ENCODE measurements at regions not wholly inside any gene's neighbourhood (a gene's known extent, or its start where the extent isn't known, plus 50 kb on each side); places are given as distances from the start of the nearest gene placed in this dataset.

GRCh38 chr13:48761256-48761655 lies 107.5 kb downstream of the CYSLTR2 start:
- no peak for DNase-seq

- peak; percentile 76 for DNase-seq
Measured at GRCh38 chr13:48769107-48769704, 115.5 kb downstream of the CYSLTR2 start.

GRCh38 chr13:48770372-48770771 lies 116.6 kb downstream of the CYSLTR2 start:
- DNase-seq: no peak

GRCh38 chr13:48772908-48773307 lies 119.2 kb downstream of the CYSLTR2 start:
- no peak for DNase-seq

- no peak for DNase-seq
Measured at GRCh38 chr13:48773531-48774275, 120.0 kb downstream of the CYSLTR2 start.

- DNase-seq: no peak
Measured at GRCh38 chr13:48775285-48775684, 121.6 kb downstream of the CYSLTR2 start.

GRCh38 chr13:48775804-48776203 lies 122.1 kb downstream of the CYSLTR2 start:
- no peak for DNase-seq

- no peak for DNase-seq
Measured at GRCh38 chr13:48776401-48776800, 122.7 kb downstream of the CYSLTR2 start.

GRCh38 chr13:48778610-48779009 lies 124.9 kb downstream of the CYSLTR2 start:
- DNase-seq: no peak

- no peak for DNase-seq
Measured at GRCh38 chr13:48780713-48781341, 127.1 kb downstream of the CYSLTR2 start.

- DNase-seq: no peak
Measured at GRCh38 chr13:48782429-48782840, 128.7 kb downstream of the CYSLTR2 start.

GRCh38 chr13:48783181-48783630 lies 129.5 kb downstream of the CYSLTR2 start:
- DNase-seq: peak; percentile 21

GRCh38 chr13:48783695-48784230 lies 130.0 kb downstream of the CYSLTR2 start:
- DNase-seq: no peak

- DNase-seq: no peak
Measured at GRCh38 chr13:48784916-48785548, 131.3 kb downstream of the CYSLTR2 start.

GRCh38 chr13:48790199-48790598 lies 136.5 kb downstream of the CYSLTR2 start:
- DNase-seq: no peak

- no peak for DNase-seq
Measured at GRCh38 chr13:48790966-48791365, 137.2 kb downstream of the CYSLTR2 start.

- DNase-seq: no peak
Measured at GRCh38 chr13:48797127-48797526, 143.4 kb downstream of the CYSLTR2 start.

GRCh38 chr13:48797761-48798160 lies 144.0 kb downstream of the CYSLTR2 start:
- DNase-seq: no peak

- no peak for DNase-seq
Measured at GRCh38 chr13:48798180-48798579, 144.5 kb downstream of the CYSLTR2 start.

- no peak for DNase-seq
Measured at GRCh38 chr13:48801255-48801654, 147.5 kb downstream of the CYSLTR2 start.

- no peak for DNase-seq
Measured at GRCh38 chr13:48804821-48805601, 151.3 kb downstream of the CYSLTR2 start.

- DNase-seq: no peak
Measured at GRCh38 chr13:48806522-48806921, 152.8 kb downstream of the CYSLTR2 start.

- no peak for DNase-seq
Measured at GRCh38 chr13:48808683-48809082, 155.0 kb downstream of the CYSLTR2 start.

Measured in COR-L47 (cell line).